Liver (tissue), 3 donors: ENCODE measurements at regions not wholly inside any gene's neighbourhood (a gene's known extent, or its start where the extent isn't known, plus 50 kb on each side); places are given as distances from the start of the nearest gene placed in this dataset.

Experiments
- EGR1 ChIP-seq, 2 donors: IDR thresholded peaks; 2 replicates each; pipeline ENCODE4 v1.6.1; 2016 to 2018; ENCODE audit warnings: antibody characterized with exemption in 2 of 2, low read depth in 2 of 2
- FOXA1 ChIP-seq: IDR thresholded peaks from 2 replicates; pipeline ENCODE4 v1.6.1; 2016; ENCODE audit warnings: antibody characterized with exemption
- GABPA ChIP-seq, 2 donors: IDR thresholded peaks in 1 of 2; conservative IDR thresholded peaks in 1 of 2; 2 replicates each; pipeline ENCODE4 v1.6.1; 2016; ENCODE audit warnings: antibody characterized with exemption in 2 of 2, mild to moderate bottlenecking in 1 of 2, moderate library complexity in 1 of 2
- RAD21 ChIP-seq, 2 donors: IDR thresholded peaks; 2 replicates each; pipeline ENCODE4 v1.6.1; 2016; ENCODE audit warnings: antibody characterized with exemption in 2 of 2, mild to moderate bottlenecking in 2 of 2
- RXRA ChIP-seq, 2 donors: IDR thresholded peaks; 2 replicates each; pipeline ENCODE4 v1.6.1; 2017 to 2018; ENCODE audit warnings: antibody characterized with exemption in 2 of 2, mild to moderate bottlenecking in 1 of 2
- TAF1 ChIP-seq: conservative IDR thresholded peaks from 2 replicates; pipeline ENCODE4 v1.6.1; 2016; ENCODE audit warnings: antibody characterized with exemption, mild to moderate bottlenecking
- YY1 ChIP-seq: IDR thresholded peaks from 2 replicates; pipeline ENCODE4 v1.6.1; 2016; ENCODE audit warnings: antibody characterized with exemption, mild to moderate bottlenecking
- TF ChIP-seq, protein P1 (sequence below): fragments of 150-350 bp; IDR thresholded peaks from 2 replicates; pipeline ENCODE4 v1.5.1; 2017; ENCODE audit warnings: improper control_type of control experiment, low read depth, low read length; ENCODE audit not compliant: missing input control
- TF ChIP-seq, protein P2 (sequence below): IDR thresholded peaks from 2 replicates; pipeline ENCODE4 v1.6.1; 2016; ENCODE audit warnings: antibody characterized with exemption, mild to moderate bottlenecking
- TF ChIP-seq, protein P3 (sequence below): IDR thresholded peaks from 2 replicates; pipeline ENCODE4 v1.6.1; 2016; ENCODE audit warnings: antibody characterized with exemption
- TF ChIP-seq, protein P4 (sequence below): IDR thresholded peaks from 2 replicates; pipeline ENCODE4 v1.6.1; 2016; ENCODE audit warnings: antibody characterized with exemption
- donor health status: healthy.
- donor health status: healthy.

DNA sequence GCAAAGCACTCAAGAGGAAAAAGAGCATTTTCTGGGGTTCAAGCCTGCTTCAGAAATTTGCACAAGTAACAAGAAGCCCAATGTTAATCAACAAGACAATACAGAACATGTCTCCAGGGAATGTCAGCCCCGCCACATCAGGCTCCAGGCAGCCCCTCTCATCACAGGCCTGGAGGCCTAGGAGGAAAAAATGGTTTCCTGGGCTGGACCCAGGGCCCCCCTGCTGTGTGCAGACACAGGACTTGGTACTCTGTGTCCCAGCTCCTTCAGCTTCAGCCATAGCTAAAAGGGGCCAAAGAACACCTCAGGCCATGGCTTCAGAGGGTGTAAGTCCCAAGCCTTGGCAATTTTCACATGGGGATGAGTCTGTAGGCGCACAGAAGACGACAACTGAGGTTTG is 802.9 kb upstream of the KLHL29 start:
- TF ChIP-seq, protein P1, sequence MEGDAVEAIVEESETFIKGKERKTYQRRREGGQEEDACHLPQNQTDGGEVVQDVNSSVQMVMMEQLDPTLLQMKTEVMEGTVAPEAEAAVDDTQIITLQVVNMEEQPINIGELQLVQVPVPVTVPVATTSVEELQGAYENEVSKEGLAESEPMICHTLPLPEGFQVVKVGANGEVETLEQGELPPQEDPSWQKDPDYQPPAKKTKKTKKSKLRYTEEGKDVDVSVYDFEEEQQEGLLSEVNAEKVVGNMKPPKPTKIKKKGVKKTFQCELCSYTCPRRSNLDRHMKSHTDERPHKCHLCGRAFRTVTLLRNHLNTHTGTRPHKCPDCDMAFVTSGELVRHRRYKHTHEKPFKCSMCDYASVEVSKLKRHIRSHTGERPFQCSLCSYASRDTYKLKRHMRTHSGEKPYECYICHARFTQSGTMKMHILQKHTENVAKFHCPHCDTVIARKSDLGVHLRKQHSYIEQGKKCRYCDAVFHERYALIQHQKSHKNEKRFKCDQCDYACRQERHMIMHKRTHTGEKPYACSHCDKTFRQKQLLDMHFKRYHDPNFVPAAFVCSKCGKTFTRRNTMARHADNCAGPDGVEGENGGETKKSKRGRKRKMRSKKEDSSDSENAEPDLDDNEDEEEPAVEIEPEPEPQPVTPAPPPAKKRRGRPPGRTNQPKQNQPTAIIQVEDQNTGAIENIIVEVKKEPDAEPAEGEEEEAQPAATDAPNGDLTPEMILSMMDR: no peak
- TF ChIP-seq RAD21 (IDR thresholded peaks at IDR 0.05) (no peak), GABPA (IDR thresholded peaks at IDR 0.05 in 1 of 2, conservative IDR thresholded peaks at IDR 0.05 in 1 of 2) (no peak), TAF1 (no peak), EGR1 (IDR thresholded peaks at IDR 0.05; ENCODE audit: low read depth in 2 of 2) (no peak), YY1 (no peak), RXRA (IDR thresholded peaks at IDR 0.05) (no peak), FOXA1 (no peak)
- TF ChIP-seq, protein P2, sequence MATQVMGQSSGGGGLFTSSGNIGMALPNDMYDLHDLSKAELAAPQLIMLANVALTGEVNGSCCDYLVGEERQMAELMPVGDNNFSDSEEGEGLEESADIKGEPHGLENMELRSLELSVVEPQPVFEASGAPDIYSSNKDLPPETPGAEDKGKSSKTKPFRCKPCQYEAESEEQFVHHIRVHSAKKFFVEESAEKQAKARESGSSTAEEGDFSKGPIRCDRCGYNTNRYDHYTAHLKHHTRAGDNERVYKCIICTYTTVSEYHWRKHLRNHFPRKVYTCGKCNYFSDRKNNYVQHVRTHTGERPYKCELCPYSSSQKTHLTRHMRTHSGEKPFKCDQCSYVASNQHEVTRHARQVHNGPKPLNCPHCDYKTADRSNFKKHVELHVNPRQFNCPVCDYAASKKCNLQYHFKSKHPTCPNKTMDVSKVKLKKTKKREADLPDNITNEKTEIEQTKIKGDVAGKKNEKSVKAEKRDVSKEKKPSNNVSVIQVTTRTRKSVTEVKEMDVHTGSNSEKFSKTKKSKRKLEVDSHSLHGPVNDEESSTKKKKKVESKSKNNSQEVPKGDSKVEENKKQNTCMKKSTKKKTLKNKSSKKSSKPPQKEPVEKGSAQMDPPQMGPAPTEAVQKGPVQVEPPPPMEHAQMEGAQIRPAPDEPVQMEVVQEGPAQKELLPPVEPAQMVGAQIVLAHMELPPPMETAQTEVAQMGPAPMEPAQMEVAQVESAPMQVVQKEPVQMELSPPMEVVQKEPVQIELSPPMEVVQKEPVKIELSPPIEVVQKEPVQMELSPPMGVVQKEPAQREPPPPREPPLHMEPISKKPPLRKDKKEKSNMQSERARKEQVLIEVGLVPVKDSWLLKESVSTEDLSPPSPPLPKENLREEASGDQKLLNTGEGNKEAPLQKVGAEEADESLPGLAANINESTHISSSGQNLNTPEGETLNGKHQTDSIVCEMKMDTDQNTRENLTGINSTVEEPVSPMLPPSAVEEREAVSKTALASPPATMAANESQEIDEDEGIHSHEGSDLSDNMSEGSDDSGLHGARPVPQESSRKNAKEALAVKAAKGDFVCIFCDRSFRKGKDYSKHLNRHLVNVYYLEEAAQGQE: no peak
- TF ChIP-seq, protein P3, sequence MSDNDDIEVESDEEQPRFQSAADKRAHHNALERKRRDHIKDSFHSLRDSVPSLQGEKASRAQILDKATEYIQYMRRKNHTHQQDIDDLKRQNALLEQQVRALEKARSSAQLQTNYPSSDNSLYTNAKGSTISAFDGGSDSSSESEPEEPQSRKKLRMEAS: no peak
- TF ChIP-seq, protein P4, sequence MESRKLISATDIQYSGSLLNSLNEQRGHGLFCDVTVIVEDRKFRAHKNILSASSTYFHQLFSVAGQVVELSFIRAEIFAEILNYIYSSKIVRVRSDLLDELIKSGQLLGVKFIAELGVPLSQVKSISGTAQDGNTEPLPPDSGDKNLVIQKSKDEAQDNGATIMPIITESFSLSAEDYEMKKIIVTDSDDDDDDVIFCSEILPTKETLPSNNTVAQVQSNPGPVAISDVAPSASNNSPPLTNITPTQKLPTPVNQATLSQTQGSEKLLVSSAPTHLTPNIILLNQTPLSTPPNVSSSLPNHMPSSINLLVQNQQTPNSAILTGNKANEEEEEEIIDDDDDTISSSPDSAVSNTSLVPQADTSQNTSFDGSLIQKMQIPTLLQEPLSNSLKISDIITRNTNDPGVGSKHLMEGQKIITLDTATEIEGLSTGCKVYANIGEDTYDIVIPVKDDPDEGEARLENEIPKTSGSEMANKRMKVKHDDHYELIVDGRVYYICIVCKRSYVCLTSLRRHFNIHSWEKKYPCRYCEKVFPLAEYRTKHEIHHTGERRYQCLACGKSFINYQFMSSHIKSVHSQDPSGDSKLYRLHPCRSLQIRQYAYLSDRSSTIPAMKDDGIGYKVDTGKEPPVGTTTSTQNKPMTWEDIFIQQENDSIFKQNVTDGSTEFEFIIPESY: no peak
